ENCODE measurements at regions not wholly inside any gene's neighbourhood (a gene's known extent, or its start where the extent isn't known, plus 50 kb on each side); places are given as distances from the start of the nearest gene placed in this dataset.

DNA sequence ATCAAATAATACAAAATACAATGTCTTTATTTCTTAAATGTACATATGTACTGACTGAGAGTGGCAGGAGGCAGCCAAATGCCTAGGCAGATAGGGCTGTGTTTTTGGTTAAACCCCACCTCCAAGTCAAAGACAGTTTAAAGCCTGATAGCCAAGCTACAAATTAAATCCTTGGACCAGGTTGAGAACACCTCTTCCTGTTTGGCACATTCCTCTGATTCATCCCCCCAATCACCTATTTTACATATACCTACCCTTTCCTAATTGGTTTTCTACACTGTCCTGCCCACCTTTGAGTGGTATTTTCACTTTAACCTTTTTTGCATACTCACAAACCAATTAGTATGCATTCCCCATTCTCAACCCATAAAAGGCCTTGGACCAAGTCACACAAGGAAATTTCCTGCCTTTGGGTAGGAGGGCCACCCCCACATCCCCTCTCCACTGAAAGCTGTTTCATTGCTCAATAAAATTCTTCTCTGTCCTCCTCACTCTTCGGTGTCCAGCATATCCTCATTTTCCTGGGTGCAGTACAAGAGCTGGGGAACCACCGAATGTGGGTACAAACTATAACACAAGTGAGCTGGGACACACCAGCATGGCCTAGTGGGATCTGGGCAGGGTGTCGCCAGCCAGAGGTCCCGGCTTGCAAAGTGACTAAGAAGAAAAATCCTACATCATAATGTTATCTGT, 149.1 kb downstream of the UBE2E3 start:
- no CpG with 5 or more reads among the region's 4 CpGs for WGBS (ENCODE audit: insufficient coverage, insufficient read length)
- H3K4me1 ChIP-seq (ENCODE audit: control insufficient read depth, insufficient read depth, low read length), result no peaks in the 10 kb centered on the region

GRCh38 chr2:181130686-181131085, 150.3 kb downstream of the UBE2E3 start:
- no CpG with 5 or more reads among the region's 3 CpGs for WGBS (ENCODE audit: insufficient coverage, insufficient read length)
- Histone ChIP-seq H3K4me1 (ENCODE audit: control insufficient read depth, insufficient read depth, low read length) (no peaks in the 10 kb centered on the region), H3K36me3 (ENCODE audit: control insufficient read depth, insufficient read depth, low read length) (no peaks in the 10 kb centered on the region), H3K27ac (ENCODE audit: low read length) (no peak overlapping the region), H3K4me3 (ENCODE audit: low read length) (no peak overlapping the region), H3K27me3 (ENCODE audit: control insufficient read depth, insufficient read depth, low read length) (no peaks in the 10 kb centered on the region), H3K9me3 (ENCODE audit: control insufficient read depth, insufficient read depth, low read length) (no peaks in the 10 kb centered on the region)
- DNase-seq (ENCODE audit: low read depth, low spot score), result no peak

More for the DNA sequence above, 149.1 kb downstream of the UBE2E3 start:
- Histone ChIP-seq H3K9me3 (ENCODE audit: control insufficient read depth, insufficient read depth, low read length) (no peaks in the 10 kb centered on the region), H3K36me3 (ENCODE audit: control insufficient read depth, insufficient read depth, low read length) (no peaks in the 10 kb centered on the region), H3K27ac (ENCODE audit: low read length) (no peak overlapping the region), H3K27me3 (ENCODE audit: control insufficient read depth, insufficient read depth, low read length) (no peaks in the 10 kb centered on the region), H3K4me3 (ENCODE audit: low read length) (no peak overlapping the region)
- DNase-seq (ENCODE audit: low read depth, low spot score), result no peak

DNA sequence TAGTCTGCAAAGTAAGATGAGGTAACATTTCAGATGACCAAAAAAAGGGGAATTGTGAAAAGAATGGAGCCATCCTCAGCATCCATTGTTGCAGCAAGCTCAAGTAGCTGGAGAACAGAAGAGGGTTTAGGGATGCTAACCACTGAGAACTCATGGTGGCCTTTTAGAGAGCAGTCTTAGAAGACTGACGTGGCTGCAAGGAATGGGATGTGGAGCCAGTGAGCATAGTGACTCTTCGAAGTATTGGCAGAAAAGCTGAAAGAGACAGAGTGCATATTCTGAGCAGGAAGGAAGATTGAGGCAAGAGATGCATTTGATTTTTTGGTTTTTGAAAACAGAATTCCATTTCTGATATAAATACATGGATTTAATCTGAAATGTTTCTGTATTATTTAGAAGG, 151.2 kb downstream of the UBE2E3 start:
- no peaks in the 10 kb centered on the region for H3K4me1 ChIP-seq (ENCODE audit: control insufficient read depth, insufficient read depth, low read length)
- no peaks in the 10 kb centered on the region for H3K9me3 ChIP-seq (ENCODE audit: control insufficient read depth, insufficient read depth, low read length)
- H3K36me3 ChIP-seq (ENCODE audit: control insufficient read depth, insufficient read depth, low read length), result no peaks in the 10 kb centered on the region
- no peak overlapping the region for H3K4me3 ChIP-seq (ENCODE audit: low read length)
- no peak overlapping the region for H3K27ac ChIP-seq (ENCODE audit: low read length)
- no CpG with 5 or more reads among the region's 2 CpGs for WGBS (ENCODE audit: insufficient coverage, insufficient read length)
- H3K27me3 ChIP-seq (ENCODE audit: control insufficient read depth, insufficient read depth, low read length), result no peaks in the 10 kb centered on the region
- DNase-seq (ENCODE audit: low read depth, low spot score), result no peak

DNA sequence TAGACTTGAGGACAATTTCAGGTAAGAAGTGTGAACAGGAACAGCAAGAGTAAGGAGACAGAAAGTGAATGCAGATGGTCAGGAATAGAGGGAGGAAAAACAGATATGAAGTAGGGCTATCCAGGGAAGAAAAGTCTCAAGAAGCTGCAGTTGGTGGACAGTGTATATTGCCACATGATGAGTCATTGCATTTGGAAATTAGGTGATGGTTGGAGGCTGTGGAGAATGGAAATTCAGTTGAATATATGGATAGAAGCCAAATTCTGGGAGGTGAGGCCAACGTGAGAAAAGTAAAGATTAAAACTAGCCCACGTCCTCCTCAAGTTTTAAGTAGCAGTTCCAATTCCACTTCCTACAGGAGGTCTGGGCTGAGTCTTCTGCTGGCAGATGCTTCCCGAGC, 158.4 kb downstream of the UBE2E3 start:
- no peaks in the 10 kb centered on the region for H3K27me3 ChIP-seq (ENCODE audit: control insufficient read depth, insufficient read depth, low read length)
- DNase-seq (ENCODE audit: low read depth, low spot score), result no peak
- H3K9me3 ChIP-seq (ENCODE audit: control insufficient read depth, insufficient read depth, low read length), result no peaks in the 10 kb centered on the region
- no peak overlapping the region for H3K27ac ChIP-seq (ENCODE audit: low read length)
- no peaks in the 10 kb centered on the region for H3K36me3 ChIP-seq (ENCODE audit: control insufficient read depth, insufficient read depth, low read length)
- no peaks in the 10 kb centered on the region for H3K4me1 ChIP-seq (ENCODE audit: control insufficient read depth, insufficient read depth, low read length)
- H3K4me3 ChIP-seq (ENCODE audit: low read length), result no peak overlapping the region
- WGBS (ENCODE audit: insufficient coverage, insufficient read length), result no CpG with 5 or more reads among the region's 3 CpGs

DNA sequence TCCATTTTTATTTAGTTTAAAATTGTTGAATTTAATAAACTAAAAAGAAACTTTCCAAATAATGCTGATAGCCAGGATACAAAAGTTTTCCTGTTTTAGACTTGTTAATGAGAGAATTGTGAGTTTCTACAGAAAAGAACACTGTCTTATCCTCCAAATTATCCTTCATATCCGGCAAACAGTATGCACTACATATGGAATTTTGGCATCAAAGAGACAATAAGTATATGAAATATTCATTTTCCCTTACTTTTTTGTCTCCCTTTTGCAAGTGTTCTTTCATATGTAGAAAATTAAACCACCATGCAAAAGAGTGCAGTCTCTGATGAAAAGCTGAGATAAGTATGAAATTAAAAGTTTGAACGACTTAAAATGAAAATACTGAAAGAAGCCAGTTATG, 159.4 kb downstream of the UBE2E3 start:
- WGBS (ENCODE audit: insufficient coverage, insufficient read length), result no CpG with 5 or more reads among the region's 2 CpGs
- DNase-seq (ENCODE audit: low read depth, low spot score), result no peak
- Histone ChIP-seq H3K27me3 (ENCODE audit: control insufficient read depth, insufficient read depth, low read length) (no peaks in the 10 kb centered on the region), H3K4me1 (ENCODE audit: control insufficient read depth, insufficient read depth, low read length) (no peaks in the 10 kb centered on the region), H3K27ac (ENCODE audit: low read length) (no peak overlapping the region), H3K36me3 (ENCODE audit: control insufficient read depth, insufficient read depth, low read length) (no peaks in the 10 kb centered on the region), H3K9me3 (ENCODE audit: control insufficient read depth, insufficient read depth, low read length) (no peaks in the 10 kb centered on the region), H3K4me3 (ENCODE audit: low read length) (no peak overlapping the region)

DNA sequence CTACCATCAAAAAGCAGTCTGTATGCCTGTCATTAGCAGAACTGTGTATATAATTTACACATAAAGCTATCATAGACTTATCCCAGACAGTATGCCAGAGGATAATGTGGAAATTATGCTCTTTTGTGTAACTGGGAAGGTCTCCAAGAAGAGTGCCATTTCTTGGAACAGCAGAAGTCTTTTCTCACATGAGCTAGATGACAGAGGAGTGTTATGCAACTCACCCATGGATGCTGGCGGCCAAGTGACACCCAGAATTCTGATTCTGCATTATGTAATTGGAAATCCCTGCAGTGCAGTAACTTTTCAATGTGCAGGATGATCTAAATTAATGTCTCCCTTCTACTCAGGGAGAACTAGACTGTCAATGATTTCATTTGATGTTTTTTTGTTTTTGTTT, 160.0 kb downstream of the UBE2E3 start:
- Histone ChIP-seq H3K4me3 (ENCODE audit: low read length) (no peak overlapping the region), H3K9me3 (ENCODE audit: control insufficient read depth, insufficient read depth, low read length) (no peaks in the 10 kb centered on the region), H3K27me3 (ENCODE audit: control insufficient read depth, insufficient read depth, low read length) (no peaks in the 10 kb centered on the region), H3K27ac (ENCODE audit: low read length) (no peak overlapping the region), H3K36me3 (ENCODE audit: control insufficient read depth, insufficient read depth, low read length) (no peaks in the 10 kb centered on the region), H3K4me1 (ENCODE audit: control insufficient read depth, insufficient read depth, low read length) (no peaks in the 10 kb centered on the region)
- DNase-seq (ENCODE audit: low read depth, low spot score), result no peak
- no CpG with 5 or more reads among the region's 1 CpG for WGBS (ENCODE audit: insufficient coverage, insufficient read length)

DNA sequence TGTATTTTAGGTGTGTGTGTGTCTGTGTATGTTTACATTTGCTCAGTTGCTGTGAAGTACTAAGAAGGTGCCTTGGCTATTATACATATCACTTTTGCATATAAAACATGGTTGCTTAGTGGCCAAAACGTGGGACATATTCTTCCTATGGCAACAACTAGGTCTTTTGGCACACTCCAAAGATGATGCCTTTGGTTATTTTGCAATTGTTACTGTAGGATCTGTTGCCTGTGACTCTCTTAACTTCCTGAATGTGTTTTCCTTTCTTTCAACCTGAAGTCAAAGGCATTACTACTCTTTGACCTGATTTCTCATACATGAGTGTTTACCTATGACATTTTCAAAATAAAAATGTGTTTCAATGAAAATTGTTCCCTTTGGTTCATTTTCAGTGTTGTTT, 160.5 kb downstream of the UBE2E3 start:
- no peaks in the 10 kb centered on the region for H3K27me3 ChIP-seq (ENCODE audit: control insufficient read depth, insufficient read depth, low read length)
- no peak overlapping the region for H3K4me3 ChIP-seq (ENCODE audit: low read length)
- no peaks in the 10 kb centered on the region for H3K4me1 ChIP-seq (ENCODE audit: control insufficient read depth, insufficient read depth, low read length)
- H3K9me3 ChIP-seq (ENCODE audit: control insufficient read depth, insufficient read depth, low read length), result no peaks in the 10 kb centered on the region
- H3K36me3 ChIP-seq (ENCODE audit: control insufficient read depth, insufficient read depth, low read length), result no peaks in the 10 kb centered on the region
- no peak overlapping the region for H3K27ac ChIP-seq (ENCODE audit: low read length)
- WGBS (ENCODE audit: insufficient coverage, insufficient read length), result no CpG with 5 or more reads among the region's 1 CpG
- DNase-seq (ENCODE audit: low read depth, low spot score), result no peak

DNA sequence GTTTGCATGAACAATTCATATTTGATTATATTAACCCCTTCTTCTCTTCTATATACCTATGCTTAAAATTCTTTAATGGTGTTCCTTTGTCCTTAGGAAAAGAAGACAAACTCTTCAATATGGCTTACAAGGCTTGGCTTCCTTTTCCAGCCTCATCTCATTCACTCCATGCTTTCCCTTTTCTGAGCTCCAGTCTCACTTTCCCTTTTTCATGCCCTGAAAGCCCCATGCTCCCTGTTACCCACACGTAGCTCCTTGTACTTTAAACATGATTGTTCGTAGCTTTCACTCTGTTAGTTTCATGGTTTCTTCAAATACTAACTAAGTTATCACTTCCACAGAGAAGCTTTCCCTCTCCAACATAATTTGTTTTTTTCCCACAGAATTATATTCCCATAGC, 161.3 kb downstream of the UBE2E3 start:
- Histone ChIP-seq H3K4me1 (ENCODE audit: control insufficient read depth, insufficient read depth, low read length) (no peaks in the 10 kb centered on the region), H3K27ac (ENCODE audit: low read length) (no peak overlapping the region), H3K27me3 (ENCODE audit: control insufficient read depth, insufficient read depth, low read length) (no peaks in the 10 kb centered on the region), H3K9me3 (ENCODE audit: control insufficient read depth, insufficient read depth, low read length) (no peaks in the 10 kb centered on the region), H3K36me3 (ENCODE audit: control insufficient read depth, insufficient read depth, low read length) (no peaks in the 10 kb centered on the region), H3K4me3 (ENCODE audit: low read length) (no peak overlapping the region)
- WGBS (ENCODE audit: insufficient coverage, insufficient read length), result no CpG with 5 or more reads among the region's 2 CpGs
- DNase-seq (ENCODE audit: low read depth, low spot score), result no peak

GRCh38 chr2:181142514-181142913, 162.1 kb downstream of the UBE2E3 start:
- no peak for DNase-seq (ENCODE audit: low read depth, low spot score)

DNA sequence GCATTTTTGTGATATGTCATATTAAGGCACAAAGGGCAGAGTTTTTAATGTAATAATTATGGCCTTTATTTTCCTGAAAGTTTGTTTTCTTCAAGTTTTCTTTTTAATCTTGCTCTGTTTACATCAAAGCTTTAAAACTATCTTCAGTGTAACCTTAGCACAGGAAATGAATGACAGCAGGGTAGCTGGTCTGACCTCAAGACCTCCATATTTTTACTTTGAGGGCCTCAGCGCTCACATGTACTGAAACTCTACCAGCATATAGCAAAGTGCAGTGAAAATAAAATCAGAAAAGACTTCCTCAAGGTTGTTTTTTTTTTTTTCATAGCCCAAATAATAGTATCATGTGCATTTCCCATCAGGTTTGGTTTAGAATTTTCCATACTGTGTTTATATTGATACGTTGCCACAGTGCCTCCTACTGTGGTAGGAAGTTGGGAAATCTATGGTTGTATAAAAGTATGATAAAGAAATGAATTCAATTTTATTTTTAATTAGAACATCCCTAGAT, 163.4 kb downstream of the UBE2E3 start:
- no peak overlapping the region for H3K4me3 ChIP-seq (ENCODE audit: low read length)
- H3K4me1 ChIP-seq (ENCODE audit: control insufficient read depth, insufficient read depth, low read length), result no peaks in the 10 kb centered on the region
- no peaks in the 10 kb centered on the region for H3K9me3 ChIP-seq (ENCODE audit: control insufficient read depth, insufficient read depth, low read length)
- no peaks in the 10 kb centered on the region for H3K27me3 ChIP-seq (ENCODE audit: control insufficient read depth, insufficient read depth, low read length)
- no peak overlapping the region for H3K27ac ChIP-seq (ENCODE audit: low read length)
- H3K36me3 ChIP-seq (ENCODE audit: control insufficient read depth, insufficient read depth, low read length), result no peaks in the 10 kb centered on the region
- DNase-seq (ENCODE audit: low read depth, low spot score), result no peak
- WGBS (ENCODE audit: insufficient coverage, insufficient read length), result no CpG with 5 or more reads among the region's 2 CpGs

More at GRCh38 chr2:181142514-181142913, 162.1 kb downstream of the UBE2E3 start:
- Histone ChIP-seq H3K27me3 (ENCODE audit: control insufficient read depth, insufficient read depth, low read length) (no peaks in the 10 kb centered on the region), H3K27ac (ENCODE audit: low read length) (no peak overlapping the region), H3K4me3 (ENCODE audit: low read length) (no peak overlapping the region), H3K36me3 (ENCODE audit: control insufficient read depth, insufficient read depth, low read length) (no peaks in the 10 kb centered on the region), H3K9me3 (ENCODE audit: control insufficient read depth, insufficient read depth, low read length) (no peaks in the 10 kb centered on the region), H3K4me1 (ENCODE audit: control insufficient read depth, insufficient read depth, low read length) (no peaks in the 10 kb centered on the region)
- no CpG with 5 or more reads among the region's 4 CpGs for WGBS (ENCODE audit: insufficient coverage, insufficient read length)

DNA sequence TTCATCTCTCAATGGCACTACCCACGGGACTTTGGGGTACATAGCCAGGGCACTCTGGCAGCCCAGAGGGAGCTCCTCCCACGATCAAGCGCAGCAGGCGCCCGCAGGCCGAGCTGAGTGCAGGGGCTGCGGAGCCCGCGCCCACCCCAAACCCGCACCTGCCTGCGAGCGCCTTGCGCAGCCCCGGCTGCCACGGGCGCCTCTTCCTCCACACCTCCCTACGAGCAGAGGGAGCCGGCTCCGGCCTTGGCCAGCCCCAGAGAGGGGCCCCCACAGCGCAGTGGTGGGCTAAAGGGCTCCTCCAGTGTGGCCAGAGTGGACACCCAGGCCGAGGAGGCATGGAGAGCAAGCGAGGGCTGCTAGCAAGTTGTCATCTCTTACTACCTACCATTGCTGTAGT, 165.2 kb downstream of the UBE2E3 start:
- no peaks in the 10 kb centered on the region for H3K36me3 ChIP-seq (ENCODE audit: control insufficient read depth, insufficient read depth, low read length)
- DNase-seq (ENCODE audit: low read depth, low spot score), result no peak
- H3K4me1 ChIP-seq (ENCODE audit: control insufficient read depth, insufficient read depth, low read length), result no peaks in the 10 kb centered on the region
- no peaks in the 10 kb centered on the region for H3K9me3 ChIP-seq (ENCODE audit: control insufficient read depth, insufficient read depth, low read length)
- no peaks in the 10 kb centered on the region for H3K27me3 ChIP-seq (ENCODE audit: control insufficient read depth, insufficient read depth, low read length)
- no peak overlapping the region for H3K27ac ChIP-seq (ENCODE audit: low read length)
- no CpG with 5 or more reads among the region's 22 CpGs for whole genome bisulfite sequencing (ENCODE audit: insufficient coverage, insufficient read length)
- H3K4me3 ChIP-seq (ENCODE audit: low read length), result no peak overlapping the region

Data from iPS DF 6.9 (cell line).